Psoas muscle (tissue), 7 donors: ENCODE measurements at regions not wholly inside any gene's neighbourhood (a gene's known extent, or its start where the extent isn't known, plus 50 kb on each side); places are given as distances from the start of the nearest gene placed in this dataset.

Source experiments
- ATAC-seq, 4 donors: fragments of 200-7000 bp; cut with Tn5 transposase; one replicate each; pipeline ENCODE4 v1.9.1; 2020; ENCODE audit warnings: moderate library complexity in 3 of 4, mild to moderate bottlenecking in 2 of 4
- DNase-seq, 2 donors: peaks; one replicate each; pipeline ENCODE4 v3.0.0-alpha.2; 2020
- H3K27ac ChIP-seq: fragments of 200-600 bp; one replicate; pipeline ENCODE4 v1.8.0; 2022
- H3K27me3 ChIP-seq, 3 donors: fragments of 200-600 bp in 1 of 3; one replicate each; pipeline versions ENCODE4 v1.6.1 to v1.8.0; 2013 to 2022; ENCODE audit warnings: low read length in 2 of 3, mild to moderate bottlenecking in 2 of 3, moderate library complexity in 1 of 3; ENCODE audit not compliant: insufficient read depth in 3 of 3
- H3K36me3 ChIP-seq, 2 donors: fragments of 200-600 bp in 1 of 2; one replicate each; pipeline versions ENCODE4 v1.6.1 to v1.8.0; 2013 to 2022; ENCODE audit warnings: low read depth in 1 of 2, mild to moderate bottlenecking in 1 of 2, moderate library complexity in 1 of 2; ENCODE audit not compliant: insufficient read depth in 1 of 2
- H3K4me1 ChIP-seq: fragments of 200-600 bp; one replicate; pipeline ENCODE4 v1.8.0; 2022
- H3K4me3 ChIP-seq: fragments of 200-600 bp; one replicate; pipeline ENCODE4 v1.8.0; 2022; ENCODE audit warnings: mild to moderate bottlenecking
- H3K9me3 ChIP-seq: fragments of 200-600 bp; one replicate; pipeline ENCODE4 v1.8.0; 2022
- WGBS, 3 donors: extraction: QIAGEN DNeasy Blood & Tissue Kit; methylation state at CpG; one replicate each; pipeline versions ENCODE4 v1.1.6 to v1.1.7; 2013; 5-methylcytosine and 5-hydroxymethylcytosine counted together
- intact Hi-C, 2 donors: fragments of 100-400 bp; cut with DNase I; formaldehyde crosslinking; loops; one replicate each; pipeline versions ENCODE4 v1.11.0 to v1.14.2; 2022
- TF ChIP-seq, protein P1 (sequence below): fragments of 200-600 bp; IDR thresholded peaks from one replicate; pipeline ENCODE4 v1.8.0; 2022; ENCODE audit warnings: antibody characterized with exemption
- donor health status: healthy with polysubstance abuse.
- donor health status: DM: no; HTN: no; CAD: no; lungs with moderate emphysema.
- donor health status: Bipolar disorder and iron deficiency.
- donor health status: healthy.
- donor health status: DM: yes; HTN: yes; CAD: no.
- donor health status: DM: no; HTN: no; CAD: no.
- donor health status: DM: yes; HTN: yes; CAD: no.

DNA sequence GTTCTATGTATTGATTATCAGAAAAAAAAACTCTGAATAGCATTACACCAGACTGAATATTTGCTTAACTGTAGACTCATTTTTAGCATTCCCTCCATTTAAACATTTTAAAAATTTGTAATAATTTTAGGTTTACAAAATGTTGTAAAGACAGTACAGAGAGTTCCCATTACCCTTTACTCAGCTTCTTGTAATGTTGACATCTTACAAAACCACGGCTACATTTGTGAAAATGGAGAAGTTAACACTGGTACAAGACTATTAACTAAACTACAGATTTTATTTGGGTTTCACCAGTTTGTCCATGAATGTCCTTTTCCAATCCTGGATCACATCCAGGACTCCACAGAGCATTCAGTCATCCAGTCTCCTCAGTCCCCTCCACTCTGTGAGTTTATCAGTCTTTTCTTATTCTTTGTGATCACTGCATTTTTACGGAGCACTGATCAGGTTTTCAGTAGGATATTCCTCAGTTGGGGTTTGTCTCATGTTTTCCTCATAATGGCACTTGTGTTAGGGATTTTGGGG, 130.0 kb upstream of the EEPD1 start:
- DNase-seq (no peak), ATAC-seq (no peak)
- WGBS, 3 donors: 89 to 95% (median 92%) methylated on average over 2 of the region's 2 CpGs
- H3K27me3 ChIP-seq: no peaks in the 10 kb centered on the region
- no peak overlapping the region for H3K27ac ChIP-seq
- H3K9me3 ChIP-seq: no peaks in the 10 kb centered on the region
- H3K4me1 ChIP-seq: peaks cover 7% of the 10 kb centered on the region
- no peak overlapping the region for H3K4me3 ChIP-seq
- no peaks in the 10 kb centered on the region for H3K36me3 ChIP-seq
- intact Hi-C loops: loop anchor here in 1 of 2 donors (2.0 kb wide), 1 partner anchor 268 kb away; no protein-coding TSS in a partner anchor
- TF ChIP-seq, protein P1, sequence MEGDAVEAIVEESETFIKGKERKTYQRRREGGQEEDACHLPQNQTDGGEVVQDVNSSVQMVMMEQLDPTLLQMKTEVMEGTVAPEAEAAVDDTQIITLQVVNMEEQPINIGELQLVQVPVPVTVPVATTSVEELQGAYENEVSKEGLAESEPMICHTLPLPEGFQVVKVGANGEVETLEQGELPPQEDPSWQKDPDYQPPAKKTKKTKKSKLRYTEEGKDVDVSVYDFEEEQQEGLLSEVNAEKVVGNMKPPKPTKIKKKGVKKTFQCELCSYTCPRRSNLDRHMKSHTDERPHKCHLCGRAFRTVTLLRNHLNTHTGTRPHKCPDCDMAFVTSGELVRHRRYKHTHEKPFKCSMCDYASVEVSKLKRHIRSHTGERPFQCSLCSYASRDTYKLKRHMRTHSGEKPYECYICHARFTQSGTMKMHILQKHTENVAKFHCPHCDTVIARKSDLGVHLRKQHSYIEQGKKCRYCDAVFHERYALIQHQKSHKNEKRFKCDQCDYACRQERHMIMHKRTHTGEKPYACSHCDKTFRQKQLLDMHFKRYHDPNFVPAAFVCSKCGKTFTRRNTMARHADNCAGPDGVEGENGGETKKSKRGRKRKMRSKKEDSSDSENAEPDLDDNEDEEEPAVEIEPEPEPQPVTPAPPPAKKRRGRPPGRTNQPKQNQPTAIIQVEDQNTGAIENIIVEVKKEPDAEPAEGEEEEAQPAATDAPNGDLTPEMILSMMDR: no peak

DNA sequence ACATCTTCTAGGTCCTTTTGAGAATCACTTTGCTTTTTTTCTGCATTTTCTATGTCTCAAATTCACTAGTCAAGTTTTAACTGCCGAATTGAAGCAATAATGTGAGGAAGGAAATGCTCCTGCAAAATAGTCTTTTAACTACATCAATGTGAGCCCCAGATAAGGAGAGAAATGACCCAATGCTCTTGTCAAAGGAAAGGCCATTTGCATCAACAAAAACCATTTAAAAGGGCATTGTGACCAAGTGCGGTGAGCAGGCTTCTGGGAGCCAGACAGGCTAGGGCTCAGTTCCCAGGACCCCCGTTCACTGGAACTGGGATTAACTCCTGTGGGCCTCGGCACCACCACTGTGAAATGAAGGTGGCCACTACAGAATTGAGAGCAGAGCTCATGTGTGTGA, 127.9 kb upstream of the EEPD1 start:
- H3K4me3 ChIP-seq: no peak overlapping the region
- WGBS, 3 donors: 80 to 89% (median 81%) methylated on average over 4 of the region's 4 CpGs
- H3K27ac ChIP-seq: no peak overlapping the region
- peaks cover 7% of the 10 kb centered on the region for H3K4me1 ChIP-seq
- no peaks in the 10 kb centered on the region for H3K36me3 ChIP-seq
- TF ChIP-seq, protein P1: no peak
- no peaks in the 10 kb centered on the region for H3K27me3 ChIP-seq
- intact Hi-C loops: loop anchor here in 1 of 2 donors (5.0 kb wide), 1 partner anchor 33 kb away; no protein-coding TSS in a partner anchor
- ATAC-seq: no peak
- H3K9me3 ChIP-seq: no peaks in the 10 kb centered on the region
- DNase-seq: no peak

DNA sequence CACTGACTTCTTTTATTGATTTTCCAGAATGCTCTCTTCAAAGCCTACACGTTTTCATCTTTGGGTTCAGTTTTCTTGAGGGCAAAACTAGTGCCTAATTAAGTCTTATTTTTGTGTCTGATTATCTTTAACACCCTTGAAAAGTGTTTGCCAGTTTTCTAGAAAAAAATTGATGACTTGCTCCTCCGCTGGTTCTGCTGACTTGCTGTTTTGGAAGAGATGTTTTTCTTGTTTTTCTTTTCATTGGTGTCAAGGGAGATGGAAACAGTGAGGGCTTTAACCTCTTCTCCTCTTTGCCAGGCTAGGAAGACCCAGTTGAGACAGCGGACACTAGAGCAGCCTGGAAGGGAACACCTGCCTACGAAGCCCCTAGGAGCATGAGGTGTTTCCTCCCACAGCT, 123.7 kb upstream of the EEPD1 start:
- intact Hi-C loops: loop anchor here in 1 of 2 donors (5.0 kb wide), 1 partner anchor 37 kb away; no protein-coding TSS in a partner anchor

DNA sequence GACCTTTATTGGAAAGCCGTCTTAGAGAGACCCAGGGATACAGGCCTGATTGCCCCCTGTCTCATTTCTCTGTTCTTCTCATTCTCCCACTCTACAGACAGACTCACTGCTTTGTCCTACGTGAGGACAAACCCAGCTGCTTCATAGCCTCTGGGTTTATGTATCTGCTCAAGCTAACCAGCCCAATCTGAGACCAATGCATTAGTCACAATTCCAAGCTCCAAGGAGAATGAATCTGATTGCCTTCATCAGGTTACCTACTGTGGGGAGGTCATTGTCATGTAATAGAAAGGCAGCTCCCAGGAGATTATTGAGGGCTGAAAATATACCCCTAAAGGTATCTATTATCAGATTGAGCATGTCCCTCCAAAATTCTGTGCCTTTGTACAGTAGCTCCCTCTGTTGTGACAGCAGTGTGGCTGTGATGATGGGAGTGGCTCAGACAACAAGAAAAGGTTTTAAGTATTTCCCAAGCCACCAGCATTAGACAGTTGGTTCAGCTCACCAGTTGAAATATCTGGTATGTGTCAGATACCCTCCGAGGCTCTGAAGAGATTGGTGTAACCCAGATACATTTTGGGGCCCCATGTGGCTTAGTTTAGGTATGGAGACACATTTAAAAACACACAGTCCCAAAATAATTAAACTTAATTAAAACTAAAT, 123.1 kb upstream of the EEPD1 start:
- TF ChIP-seq, protein P1: no peak
- Histone ChIP-seq H3K27ac (no peak overlapping the region), H3K9me3 (no peaks in the 10 kb centered on the region), H3K27me3 (no peaks in the 10 kb centered on the region), H3K36me3 (no peaks in the 10 kb centered on the region), H3K4me3 (no peak overlapping the region), H3K4me1 (no peaks in the 10 kb centered on the region)
- no peak for DNase-seq
- no peak for ATAC-seq
- 66 to 82% (median 79%) methylated on average over 3 of the region's 3 CpGs for WGBS, 3 donors
- intact Hi-C loops: loop anchor here in 1 of 2 donors (5.0 kb wide), 1 partner anchor 38 kb away; no protein-coding TSS in a partner anchor

More for the DNA sequence above, 123.7 kb upstream of the EEPD1 start:
- no peaks in the 10 kb centered on the region for H3K27me3 ChIP-seq
- 52 to 63% (median 53%) methylated on average over 4 of the region's 4 CpGs for WGBS, 3 donors
- H3K36me3 ChIP-seq: no peaks in the 10 kb centered on the region
- TF ChIP-seq, protein P1: no peak
- H3K9me3 ChIP-seq: no peaks in the 10 kb centered on the region
- H3K4me1 ChIP-seq: no peaks in the 10 kb centered on the region
- DNase-seq (no peak), ATAC-seq (no peak)
- no peak overlapping the region for H3K27ac ChIP-seq
- H3K4me3 ChIP-seq: no peak overlapping the region
